ENCODE measurements at regions not wholly inside any gene's neighbourhood (a gene's known extent, or its start where the extent isn't known, plus 50 kb on each side); places are given as distances from the start of the nearest gene placed in this dataset.

- no peak for DNase-seq (ENCODE audit: extremely low read depth in 1 of 2, low read depth in 1 of 2)
Observed at GRCh38 chr5:38032149-38032548, 192.3 kb upstream of the GDNF start.

GRCh38 chr5:38031304-38031703 lies 191.5 kb upstream of the GDNF start:
- no peak for DNase-seq (ENCODE audit: extremely low read depth in 1 of 2, low read depth in 1 of 2)

- DNase-seq (ENCODE audit: extremely low read depth in 1 of 2, low read depth in 1 of 2) = no peak
Observed at GRCh38 chr5:38029397-38030065, 189.7 kb upstream of the GDNF start.

- no peak for DNase-seq (ENCODE audit: extremely low read depth in 1 of 2, low read depth in 1 of 2)
Observed at GRCh38 chr5:38023799-38024198, 184.0 kb upstream of the GDNF start.

- no peak for DNase-seq (ENCODE audit: extremely low read depth in 1 of 2, low read depth in 1 of 2)
Observed at GRCh38 chr5:38023371-38023770, 183.5 kb upstream of the GDNF start.

GRCh38 chr5:38022631-38023030 lies 182.8 kb upstream of the GDNF start:
- DNase-seq (ENCODE audit: extremely low read depth in 1 of 2, low read depth in 1 of 2) = no peak

GRCh38 chr5:38018016-38018415 lies 178.2 kb upstream of the GDNF start:
- DNase-seq (ENCODE audit: extremely low read depth in 1 of 2, low read depth in 1 of 2) = no peak

GRCh38 chr5:38013107-38013506 lies 173.3 kb upstream of the GDNF start:
- DNase-seq (ENCODE audit: extremely low read depth in 1 of 2, low read depth in 1 of 2) = no peak

- no peak for DNase-seq (ENCODE audit: extremely low read depth in 1 of 2, low read depth in 1 of 2)
Observed at GRCh38 chr5:38011668-38012188, 171.9 kb upstream of the GDNF start.

- no peak for DNase-seq (ENCODE audit: extremely low read depth in 1 of 2, low read depth in 1 of 2)
Observed at GRCh38 chr5:38009749-38010358, 170.0 kb upstream of the GDNF start.

- DNase-seq (ENCODE audit: extremely low read depth in 1 of 2, low read depth in 1 of 2) = no peak
Observed at GRCh38 chr5:38008198-38008597, 168.4 kb upstream of the GDNF start.

- no peak for DNase-seq (ENCODE audit: extremely low read depth in 1 of 2, low read depth in 1 of 2)
Observed at GRCh38 chr5:37999593-37999992, 159.8 kb upstream of the GDNF start.

GRCh38 chr5:37996918-37997317 lies 157.1 kb upstream of the GDNF start:
- no peak for DNase-seq (ENCODE audit: extremely low read depth in 1 of 2, low read depth in 1 of 2)

GRCh38 chr5:37994729-37995128 lies 154.9 kb upstream of the GDNF start:
- DNase-seq (ENCODE audit: extremely low read depth in 1 of 2, low read depth in 1 of 2) = no peak

GRCh38 chr5:37991301-37992299 lies 151.8 kb upstream of the GDNF start:
- DNase-seq (ENCODE audit: extremely low read depth in 1 of 2, low read depth in 1 of 2) = no peak

- DNase-seq (ENCODE audit: extremely low read depth in 1 of 2, low read depth in 1 of 2) = no peak
Observed at GRCh38 chr5:37989884-37990283, 150.0 kb upstream of the GDNF start.

- DNase-seq (ENCODE audit: extremely low read depth in 1 of 2, low read depth in 1 of 2) = no peak
Observed at GRCh38 chr5:37988454-37989046, 148.7 kb upstream of the GDNF start.

- DNase-seq (ENCODE audit: extremely low read depth in 1 of 2, low read depth in 1 of 2) = no peak
Observed at GRCh38 chr5:37984300-37984699, 144.5 kb upstream of the GDNF start.

GRCh38 chr5:37983463-37983862 lies 143.6 kb upstream of the GDNF start:
- DNase-seq (ENCODE audit: extremely low read depth in 1 of 2, low read depth in 1 of 2) = no peak

- DNase-seq (ENCODE audit: extremely low read depth in 1 of 2, low read depth in 1 of 2) = no peak
Observed at GRCh38 chr5:37979559-37979958, 139.7 kb upstream of the GDNF start.

GRCh38 chr5:37975531-37975930 lies 135.7 kb upstream of the GDNF start:
- DNase-seq (ENCODE audit: extremely low read depth in 1 of 2, low read depth in 1 of 2) = no peak
